ENCODE measurements at regions not wholly inside any gene's neighbourhood (a gene's known extent, or its start where the extent isn't known, plus 50 kb on each side); places are given as distances from the start of the nearest gene placed in this dataset.

DNA sequence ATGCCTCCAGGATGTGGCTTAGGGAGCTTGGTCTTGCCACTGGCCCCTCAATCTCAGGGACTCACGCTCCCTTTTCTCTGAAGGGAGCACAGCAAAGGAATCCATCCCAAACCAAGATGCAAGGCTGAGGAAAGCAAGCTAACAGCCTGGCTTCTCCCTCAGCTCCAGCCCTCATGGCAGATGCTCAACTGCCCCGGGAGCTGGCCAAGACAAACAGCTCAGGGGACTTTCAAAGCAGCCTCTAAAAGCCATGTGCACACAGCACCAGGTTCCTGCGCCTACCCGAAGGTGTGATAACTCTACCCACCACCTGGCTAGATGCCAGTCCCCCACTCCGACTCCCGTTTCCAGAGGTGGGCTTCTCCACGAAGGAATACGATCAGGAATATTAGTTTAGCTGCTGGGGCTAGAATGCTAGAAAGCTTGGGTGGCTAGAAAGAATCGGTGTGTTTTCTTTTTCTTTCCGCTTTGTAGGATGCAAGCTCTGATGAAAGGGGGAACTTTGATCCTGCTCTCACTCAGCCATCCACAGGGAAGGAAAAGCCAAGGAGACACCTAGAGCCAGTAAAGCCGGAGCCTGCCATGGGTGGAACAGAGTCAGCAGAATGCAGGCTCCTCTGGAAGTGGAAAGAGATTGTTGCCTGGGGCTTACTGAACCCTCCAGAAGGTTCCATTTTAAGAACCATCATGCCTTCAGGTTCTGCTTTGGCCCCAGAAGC lies 89.0 kb upstream of the FGFR2 start:
- Histone ChIP-seq H3K27ac (ENCODE audit: extremely low read depth, low read depth, low read length) (no peak overlapping the region), H3K36me3 (ENCODE audit: control insufficient read depth, insufficient read depth, low read length) (no peaks in the 10 kb centered on the region), H2AFZ (ENCODE audit: low read depth, low read length) (no peak overlapping the region), H3K9me3 (replicated peaks; ENCODE audit: control insufficient read depth, insufficient read depth, low read depth, low read length) (no peaks in the 10 kb centered on the region), H4K20me1 (replicated peaks; ENCODE audit: control insufficient read depth, insufficient read depth, low read length) (no peaks in the 10 kb centered on the region), H3K4me3 (no peak overlapping the region), H3K4me1 (replicated peaks in 1 of 2; ENCODE audit: control insufficient read depth in 2 of 2, insufficient read depth in 2 of 2, low read length in 2 of 2) (no peaks in the 10 kb centered on the region), H3K9me1 (ENCODE audit: control insufficient read depth, insufficient read depth, low read length) (no peaks in the 10 kb centered on the region), H3K4me2 (ENCODE audit: insufficient read depth, low read length) (no peak overlapping the region), H3K79me2 (ENCODE audit: control insufficient read depth, insufficient read depth, low read length) (no peaks in the 10 kb centered on the region), H3K9ac (ENCODE audit: insufficient read depth in 1 of 2, low read depth in 2 of 2, low read length in 2 of 2) (no peak overlapping the region), H3K27me3 (ENCODE audit: control insufficient read depth in 2 of 2, insufficient read depth in 2 of 2, low read length in 2 of 2) (peaks cover 4 to 24% of the 10 kb centered on the region in 2 experiments)
- CTCF ChIA-PET (ENCODE audit: low intra/inter-chr PET ratio): no interaction called here
- POLR2A ChIA-PET: interaction anchor here (0.6 kb wide), 1 partner anchor 281 kb away, joined by 5 read pairs; no protein-coding TSS in a partner anchor
- in situ Hi-C loops (cut with MboI): no loop called here
- FAIRE-seq (no peak), ATAC-seq (no peak), DNase-seq (ENCODE audit: extremely low read depth in 1 of 4, low spot score in 3 of 4) (no peak)
- BruUV-seq (replicated peaks): no TSS peak
- WGBS (ENCODE audit: insufficient coverage, low coverage, missing lambda C conversion rate): 2% methylated on average over 9 of the region's 11 CpGs
- intact Hi-C loops (cut with micrococcal nuclease): no loop called here
- TF ChIP-seq ATF4 (CRISPR knock-in tag; IDR thresholded peaks at IDR 0.05) (no peak), TCF3 (CRISPR knock-in tag; IDR thresholded peaks at IDR 0.05) (no peak)

DNA sequence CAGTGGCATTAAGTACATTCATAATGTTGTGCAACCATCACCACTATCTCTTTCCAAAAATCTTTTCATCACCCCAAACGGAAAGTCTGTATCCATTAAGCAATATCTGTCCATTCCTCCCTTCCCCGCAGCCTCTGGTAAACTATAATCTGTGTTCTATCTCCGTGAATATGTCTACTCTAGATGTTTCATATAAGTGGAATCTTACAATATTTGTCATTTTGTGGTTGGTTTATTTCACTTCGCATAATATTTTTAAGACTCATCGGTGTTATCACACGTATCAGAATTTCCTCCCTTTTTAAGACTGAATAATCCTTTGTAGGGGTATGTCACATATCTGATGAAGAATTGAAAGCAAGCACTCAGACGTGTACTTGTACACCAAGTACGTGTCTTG lies 86.0 kb upstream of the FGFR2 start:
- DNase-seq (ENCODE audit: extremely low read depth in 1 of 4, low spot score in 3 of 4) (no peak), ATAC-seq (no peak), FAIRE-seq (no peak)
- in situ Hi-C loops (cut with MboI) (no loop called here), intact Hi-C loops (cut with micrococcal nuclease) (no loop called here)
- no TSS peak for BruUV-seq (replicated peaks)
- WGBS (ENCODE audit: insufficient coverage, low coverage, missing lambda C conversion rate): 2% methylated on average over 8 of the region's 8 CpGs
- H3K4me1 ChIP-seq (replicated peaks in 1 of 2; ENCODE audit: control insufficient read depth in 2 of 2, insufficient read depth in 2 of 2, low read length in 2 of 2): no peaks in the 10 kb centered on the region
- H3K79me2 ChIP-seq (ENCODE audit: control insufficient read depth, insufficient read depth, low read length): no peaks in the 10 kb centered on the region
- H2AFZ ChIP-seq (ENCODE audit: low read depth, low read length): no peak overlapping the region
- H3K27ac ChIP-seq (ENCODE audit: extremely low read depth, low read depth, low read length): no peak overlapping the region
- no peak overlapping the region for H3K4me2 ChIP-seq (ENCODE audit: insufficient read depth, low read length)
- TF ChIP-seq CEBPG (CRISPR knock-in tag; IDR thresholded peaks at IDR 0.05) (no peak), CEBPG (tag; conservative IDR thresholded peaks at IDR 0.05 in 1 of 2, IDR thresholded peaks at IDR 0.05 in 1 of 2) (0 out of 4 replicates have a peak, but pooled peaks of 1 of the 2 experiments have one; percentile 10)
- TF ChIP-seq, protein P1, sequence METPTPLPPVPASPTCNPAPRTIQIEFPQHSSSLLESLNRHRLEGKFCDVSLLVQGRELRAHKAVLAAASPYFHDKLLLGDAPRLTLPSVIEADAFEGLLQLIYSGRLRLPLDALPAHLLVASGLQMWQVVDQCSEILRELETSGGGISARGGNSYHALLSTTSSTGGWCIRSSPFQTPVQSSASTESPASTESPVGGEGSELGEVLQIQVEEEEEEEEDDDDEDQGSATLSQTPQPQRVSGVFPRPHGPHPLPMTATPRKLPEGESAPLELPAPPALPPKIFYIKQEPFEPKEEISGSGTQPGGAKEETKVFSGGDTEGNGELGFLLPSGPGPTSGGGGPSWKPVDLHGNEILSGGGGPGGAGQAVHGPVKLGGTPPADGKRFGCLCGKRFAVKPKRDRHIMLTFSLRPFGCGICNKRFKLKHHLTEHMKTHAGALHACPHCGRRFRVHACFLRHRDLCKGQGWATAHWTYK (CRISPR knock-in tag; IDR thresholded peaks at IDR 0.05): no peak
- H3K27me3 ChIP-seq (ENCODE audit: control insufficient read depth in 2 of 2, insufficient read depth in 2 of 2, low read length in 2 of 2): peaks cover 4 to 37% of the 10 kb centered on the region in 2 experiments
- no peak overlapping the region for H3K4me3 ChIP-seq
- no peaks in the 10 kb centered on the region for H4K20me1 ChIP-seq (replicated peaks; ENCODE audit: control insufficient read depth, insufficient read depth, low read length)
- H3K9me1 ChIP-seq (ENCODE audit: control insufficient read depth, insufficient read depth, low read length): no peaks in the 10 kb centered on the region
- ChIA-PET POLR2A (no interaction called here), CTCF (ENCODE audit: low intra/inter-chr PET ratio) (no interaction called here)
- no peaks in the 10 kb centered on the region for H3K36me3 ChIP-seq (ENCODE audit: control insufficient read depth, insufficient read depth, low read length)
- H3K9me3 ChIP-seq (replicated peaks; ENCODE audit: control insufficient read depth, insufficient read depth, low read depth, low read length): no peaks in the 10 kb centered on the region
- H3K9ac ChIP-seq (ENCODE audit: insufficient read depth in 1 of 2, low read depth in 2 of 2, low read length in 2 of 2): no peak overlapping the region

Measured in K562 (cell line).